ENCODE measurements at regions not wholly inside any gene's neighbourhood (a gene's known extent, or its start where the extent isn't known, plus 50 kb on each side); places are given as distances from the start of the nearest gene placed in this dataset.
A peak's percentile ranks its signal among the peaks of the same experiment; 100 is the strongest.

- Histone ChIP-seq H3K9me3 (ENCODE audit: control insufficient read depth, low read length) (no peaks in the 10 kb centered on the region), H3K27me3 (ENCODE audit: control insufficient read depth in 1 of 2, insufficient read depth in 2 of 2, low read length in 1 of 2) (no peaks in the 10 kb centered on the region), H3K27ac (ENCODE audit: low read depth in 1 of 2, low read length in 2 of 2) (no peak overlapping the region), H3K36me3 (ENCODE audit: control insufficient read depth in 1 of 2, insufficient read depth in 2 of 2, low read length in 1 of 2) (no peaks in the 10 kb centered on the region), H3K4me1 (ENCODE audit: control insufficient read depth in 1 of 2, insufficient read depth in 2 of 2, low read length in 2 of 2) (no peaks in the 10 kb centered on the region), H3K4me3 (ENCODE audit: low read length in 2 of 2) (no peak overlapping the region)
- ATAC-seq (ENCODE audit: low FRiP score) (no peak), DNase-seq (no peak)
- intact Hi-C loops (cut with DNase I) = no loop called here
Measured at GRCh38 chr22:22040908-22041307, 58.3 kb upstream of the TOP3B start.

DNA sequence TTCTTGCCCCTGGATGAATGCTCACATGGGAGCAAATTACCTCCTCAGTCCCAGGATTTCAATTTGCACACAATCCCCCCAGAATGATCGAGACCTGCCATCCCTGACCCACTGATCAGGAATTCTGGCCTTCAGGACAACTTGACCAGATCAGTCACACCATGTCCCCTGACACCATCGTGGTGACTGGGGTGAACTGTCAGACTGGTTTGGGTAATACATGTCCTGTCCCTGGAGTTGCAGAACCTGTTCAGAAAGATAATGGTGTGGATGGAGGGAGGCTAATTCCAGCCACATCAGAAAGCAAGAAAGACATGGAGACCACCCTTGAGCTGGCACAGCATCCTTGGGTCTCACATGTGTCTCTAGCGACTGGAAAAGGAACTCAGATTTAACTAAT, 57.9 kb upstream of the TOP3B start:
- intact Hi-C loops (cut with DNase I) = no loop called here
- DNase-seq (no peak), ATAC-seq (ENCODE audit: low FRiP score) (no peak)
- Histone ChIP-seq H3K27ac (ENCODE audit: low read depth in 1 of 2, low read length in 2 of 2) (no peak overlapping the region), H3K4me3 (ENCODE audit: low read length in 2 of 2) (no peak overlapping the region), H3K27me3 (ENCODE audit: control insufficient read depth in 1 of 2, insufficient read depth in 2 of 2, low read length in 1 of 2) (no peaks in the 10 kb centered on the region), H3K4me1 (ENCODE audit: control insufficient read depth in 1 of 2, insufficient read depth in 2 of 2, low read length in 2 of 2) (no peaks in the 10 kb centered on the region), H3K9me3 (ENCODE audit: control insufficient read depth, low read length) (no peaks in the 10 kb centered on the region), H3K36me3 (ENCODE audit: control insufficient read depth in 1 of 2, insufficient read depth in 2 of 2, low read length in 1 of 2) (no peaks in the 10 kb centered on the region)
- 83% methylated on average over 3 of the region's 3 CpGs for WGBS, 2 donors

DNA sequence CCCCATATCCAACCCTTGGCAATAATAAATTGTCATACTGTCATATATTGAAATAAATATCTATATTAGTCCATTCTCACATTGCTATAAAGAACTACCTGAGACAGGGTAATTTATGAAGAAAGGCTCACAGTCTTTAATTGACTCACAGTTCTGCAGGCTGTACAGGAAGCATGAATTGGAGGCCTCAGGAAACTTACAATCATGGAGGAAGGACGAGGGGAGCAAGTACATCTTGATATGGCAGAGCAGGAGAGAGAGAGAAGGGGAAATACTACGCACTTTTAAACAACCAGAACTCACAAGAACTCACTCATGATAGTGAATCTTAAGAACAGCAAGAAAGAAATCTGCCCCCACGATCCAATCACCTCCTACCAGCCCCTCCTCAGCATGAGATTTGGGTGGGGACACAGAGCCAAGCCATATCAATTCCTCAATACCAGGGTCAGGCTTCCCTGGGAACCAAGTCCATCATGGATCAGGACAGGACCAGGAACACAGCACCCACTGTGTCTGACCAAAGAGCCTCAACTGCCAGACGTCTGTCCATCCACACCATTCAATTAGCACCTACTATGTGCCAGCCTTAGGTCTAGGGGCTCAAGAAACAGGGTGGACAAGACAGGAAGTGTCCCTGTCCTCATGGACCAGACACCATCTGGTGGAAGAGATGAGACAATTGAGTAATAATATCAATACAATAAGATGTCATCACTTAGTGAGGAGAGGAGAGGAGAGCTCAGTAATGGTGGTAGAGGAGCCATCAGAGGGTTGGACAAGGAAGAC, 56.9 kb upstream of the TOP3B start:
- no peaks in the 10 kb centered on the region for H3K9me3 ChIP-seq (ENCODE audit: control insufficient read depth, low read length)
- H3K27ac ChIP-seq (ENCODE audit: low read depth in 1 of 2, low read length in 2 of 2) = no peak overlapping the region
- no peaks in the 10 kb centered on the region for H3K36me3 ChIP-seq (ENCODE audit: control insufficient read depth in 1 of 2, insufficient read depth in 2 of 2, low read length in 1 of 2)
- intact Hi-C loops (cut with DNase I) = no loop called here
- 61 to 87% methylated on average over 4 of the region's 4 CpGs for WGBS, 2 donors
- no peak overlapping the region for H3K4me3 ChIP-seq (ENCODE audit: low read length in 2 of 2)
- ATAC-seq (ENCODE audit: low FRiP score) = no peak
- peak in 1 of 2 donors; percentile 32 for DNase-seq
- H3K4me1 ChIP-seq (ENCODE audit: control insufficient read depth in 1 of 2, insufficient read depth in 2 of 2, low read length in 2 of 2) = no peaks in the 10 kb centered on the region
- H3K27me3 ChIP-seq (ENCODE audit: control insufficient read depth in 1 of 2, insufficient read depth in 2 of 2, low read length in 1 of 2) = no peaks in the 10 kb centered on the region

GRCh38 chr22:22038178-22038880, 55.7 kb upstream of the TOP3B start:
- peak in 1 of 2 donors; percentile 23 for DNase-seq
- ATAC-seq (ENCODE audit: low FRiP score) = no peak

GRCh38 chr22:22037740-22038139, 55.2 kb upstream of the TOP3B start:
- intact Hi-C loops (cut with DNase I) = no loop called here
- DNase-seq (no peak), ATAC-seq (ENCODE audit: low FRiP score) (no peak)
- 85% methylated on average over 1 of the region's 1 CpG for WGBS, 2 donors
- no peaks in the 10 kb centered on the region for H3K4me1 ChIP-seq (ENCODE audit: control insufficient read depth in 1 of 2, insufficient read depth in 2 of 2, low read length in 2 of 2)
- H3K27ac ChIP-seq (ENCODE audit: low read depth in 1 of 2, low read length in 2 of 2) = no peak overlapping the region
- no peaks in the 10 kb centered on the region for H3K9me3 ChIP-seq (ENCODE audit: control insufficient read depth, low read length)
- no peak overlapping the region for H3K4me3 ChIP-seq (ENCODE audit: low read length in 2 of 2)
- H3K27me3 ChIP-seq (ENCODE audit: control insufficient read depth in 1 of 2, insufficient read depth in 2 of 2, low read length in 1 of 2) = no peaks in the 10 kb centered on the region
- H3K36me3 ChIP-seq (ENCODE audit: control insufficient read depth in 1 of 2, insufficient read depth in 2 of 2, low read length in 1 of 2) = no peaks in the 10 kb centered on the region

More at GRCh38 chr22:22038178-22038880, 55.7 kb upstream of the TOP3B start:
- Histone ChIP-seq H3K27me3 (ENCODE audit: control insufficient read depth in 1 of 2, insufficient read depth in 2 of 2, low read length in 1 of 2) (no peaks in the 10 kb centered on the region), H3K9me3 (ENCODE audit: control insufficient read depth, low read length) (no peaks in the 10 kb centered on the region), H3K27ac (ENCODE audit: low read depth in 1 of 2, low read length in 2 of 2) (no peak overlapping the region), H3K4me3 (ENCODE audit: low read length in 2 of 2) (no peak overlapping the region), H3K4me1 (ENCODE audit: control insufficient read depth in 1 of 2, insufficient read depth in 2 of 2, low read length in 2 of 2) (no peaks in the 10 kb centered on the region), H3K36me3 (ENCODE audit: control insufficient read depth in 1 of 2, insufficient read depth in 2 of 2, low read length in 1 of 2) (no peaks in the 10 kb centered on the region)
- intact Hi-C loops (cut with DNase I) = no loop called here
- WGBS, 2 donors = 95 to 98% methylated on average over 1 of the region's 1 CpG

DNA sequence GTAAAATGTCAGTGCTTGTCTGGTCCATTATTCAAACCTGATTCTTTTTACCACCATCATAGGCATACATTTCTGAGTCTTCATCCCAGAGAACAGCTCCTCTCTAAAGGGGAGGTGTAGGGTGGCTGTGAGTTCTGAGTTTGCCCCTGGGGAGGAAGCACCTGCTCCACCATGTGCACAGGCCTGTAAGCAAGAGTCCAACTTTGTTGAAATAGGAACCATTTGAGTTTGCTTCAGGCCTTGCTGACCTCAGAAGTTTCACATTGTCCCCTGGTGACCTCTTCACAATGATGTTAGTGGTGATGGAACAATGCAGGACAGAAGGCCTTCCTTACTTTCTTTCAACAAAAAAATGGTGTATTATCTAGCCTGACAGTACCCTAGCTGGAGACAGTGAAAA, 54.6 kb upstream of the TOP3B start:
- Histone ChIP-seq H3K27me3 (ENCODE audit: control insufficient read depth in 1 of 2, insufficient read depth in 2 of 2, low read length in 1 of 2) (no peaks in the 10 kb centered on the region), H3K4me3 (ENCODE audit: low read length in 2 of 2) (no peak overlapping the region), H3K9me3 (ENCODE audit: control insufficient read depth, low read length) (no peaks in the 10 kb centered on the region), H3K4me1 (ENCODE audit: control insufficient read depth in 1 of 2, insufficient read depth in 2 of 2, low read length in 2 of 2) (no peaks in the 10 kb centered on the region), H3K36me3 (ENCODE audit: control insufficient read depth in 1 of 2, insufficient read depth in 2 of 2, low read length in 1 of 2) (no peaks in the 10 kb centered on the region), H3K27ac (ENCODE audit: low read depth in 1 of 2, low read length in 2 of 2) (no peak overlapping the region)
- DNase-seq (no peak), ATAC-seq (ENCODE audit: low FRiP score) (no peak)
- intact Hi-C loops (cut with DNase I) = no loop called here

- no peaks in the 10 kb centered on the region for H3K4me1 ChIP-seq (ENCODE audit: control insufficient read depth in 1 of 2, insufficient read depth in 2 of 2, low read length in 2 of 2)
- H3K27me3 ChIP-seq (ENCODE audit: control insufficient read depth in 1 of 2, insufficient read depth in 2 of 2, low read length in 1 of 2) = no peaks in the 10 kb centered on the region
- H3K9me3 ChIP-seq (ENCODE audit: control insufficient read depth, low read length) = no peaks in the 10 kb centered on the region
- intact Hi-C loops (cut with DNase I) = no loop called here
- H3K4me3 ChIP-seq (ENCODE audit: low read length in 2 of 2) = no peak overlapping the region
- ATAC-seq (ENCODE audit: low FRiP score) (no peak), DNase-seq (no peak)
- H3K36me3 ChIP-seq (ENCODE audit: control insufficient read depth in 1 of 2, insufficient read depth in 2 of 2, low read length in 1 of 2) = no peaks in the 10 kb centered on the region
- H3K27ac ChIP-seq (ENCODE audit: low read depth in 1 of 2, low read length in 2 of 2) = no peak overlapping the region
- WGBS, 2 donors = 95 to 97% methylated on average over 3 of the region's 3 CpGs
Measured at GRCh38 chr22:22036588-22036987, 54.0 kb upstream of the TOP3B start.

- intact Hi-C loops (cut with DNase I) = no loop called here
- no peak for ATAC-seq (ENCODE audit: low FRiP score)
- Histone ChIP-seq H3K4me1 (ENCODE audit: control insufficient read depth in 1 of 2, insufficient read depth in 2 of 2, low read length in 2 of 2) (no peaks in the 10 kb centered on the region), H3K27ac (ENCODE audit: low read depth in 1 of 2, low read length in 2 of 2) (no peak overlapping the region), H3K4me3 (ENCODE audit: low read length in 2 of 2) (no peak overlapping the region), H3K36me3 (ENCODE audit: control insufficient read depth in 1 of 2, insufficient read depth in 2 of 2, low read length in 1 of 2) (no peaks in the 10 kb centered on the region), H3K9me3 (ENCODE audit: control insufficient read depth, low read length) (no peaks in the 10 kb centered on the region), H3K27me3 (ENCODE audit: control insufficient read depth in 1 of 2, insufficient read depth in 2 of 2, low read length in 1 of 2) (no peaks in the 10 kb centered on the region)
- 92 to 94% methylated on average over 4 of the region's 4 CpGs for WGBS, 2 donors
- DNase-seq = no peak
Measured at GRCh38 chr22:22035771-22036314, 53.3 kb upstream of the TOP3B start.

DNA sequence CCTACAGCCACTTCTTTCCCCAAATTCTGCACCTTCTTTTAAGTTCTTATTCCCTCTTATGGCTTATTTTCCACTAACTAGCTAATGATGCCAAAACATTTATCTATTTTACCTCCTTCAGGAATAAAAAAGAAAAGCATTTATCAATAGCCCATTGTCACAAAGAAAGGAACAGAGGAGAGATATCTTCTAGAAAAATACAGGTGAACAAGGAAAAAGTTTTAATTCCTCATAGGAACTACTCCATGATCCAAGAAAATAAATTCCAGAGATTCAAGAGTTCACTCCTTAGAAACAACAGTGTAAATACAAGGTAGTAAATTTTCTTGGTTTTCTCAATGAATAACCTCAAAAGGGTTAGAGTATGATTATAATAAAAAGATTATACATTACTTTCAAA, 52.6 kb upstream of the TOP3B start:
- Histone ChIP-seq H3K4me3 (ENCODE audit: low read length in 2 of 2) (no peak overlapping the region), H3K9me3 (ENCODE audit: control insufficient read depth, low read length) (no peaks in the 10 kb centered on the region), H3K36me3 (ENCODE audit: control insufficient read depth in 1 of 2, insufficient read depth in 2 of 2, low read length in 1 of 2) (no peaks in the 10 kb centered on the region), H3K4me1 (ENCODE audit: control insufficient read depth in 1 of 2, insufficient read depth in 2 of 2, low read length in 2 of 2) (no peaks in the 10 kb centered on the region), H3K27ac (ENCODE audit: low read depth in 1 of 2, low read length in 2 of 2) (no peak overlapping the region), H3K27me3 (ENCODE audit: control insufficient read depth in 1 of 2, insufficient read depth in 2 of 2, low read length in 1 of 2) (no peaks in the 10 kb centered on the region)
- intact Hi-C loops (cut with DNase I) = no loop called here
- DNase-seq (no peak), ATAC-seq (ENCODE audit: low FRiP score) (no peak)

All from aorta (tissue), 5 donors.